Type B pancreatic cell (in vitro differentiated cells): ENCODE measurements at regions not wholly inside any gene's neighbourhood (a gene's known extent, or its start where the extent isn't known, plus 50 kb on each side); places are given as distances from the start of the nearest gene placed in this dataset.

Experiments used
- DNase-seq: peaks from one replicate; pipeline ENCODE4 v3.0.0; 2021; ENCODE audit warnings: mixed read lengths; ENCODE audit not compliant: unreplicated experiment; ENCODE audit errors: extremely low spot score
- H3K27ac Mint-ChIP-seq: 2 replicates; pipeline ENCODE4 v1.8.0; 2021; ENCODE audit warnings: mild to moderate bottlenecking, mixed read lengths
- H3K27me3 Mint-ChIP-seq: 2 replicates; pipeline ENCODE4 v1.8.0; 2021; ENCODE audit warnings: mixed read lengths
- H3K36me3 Mint-ChIP-seq: 2 replicates; pipeline ENCODE4 v1.8.0; 2021; ENCODE audit warnings: mixed read lengths
- H3K4me1 Mint-ChIP-seq: one replicate; pipeline ENCODE4 v1.8.0; 2021; ENCODE audit warnings: mixed read lengths; ENCODE audit not compliant: unreplicated experiment
- H3K4me3 Mint-ChIP-seq: 2 replicates; pipeline ENCODE4 v1.8.0; 2021; ENCODE audit warnings: mild to moderate bottlenecking, mixed read lengths
- H3K9me3 Mint-ChIP-seq: 2 replicates; pipeline ENCODE4 v1.8.0; 2021; ENCODE audit warnings: mixed read lengths
- CTCF ChIP-seq: fragments of 200-600 bp; sonication (generic); conservative IDR thresholded peaks from 2 replicates; pipeline ENCODE4 v1.5.0; 2021; ENCODE audit warnings: antibody characterized with exemption, mild to moderate bottlenecking

- peak; percentile 55 for TF ChIP-seq CTCF
- no peak overlapping the region for H3K27ac Mint-ChIP-seq
- DNase-seq: no peak
- no peak overlapping the region for H3K4me3 Mint-ChIP-seq
- H3K27me3 Mint-ChIP-seq: peaks cover 3% of the 10 kb centered on the region
- peaks cover 7% of the 10 kb centered on the region for H3K9me3 Mint-ChIP-seq
- no peaks in the 10 kb centered on the region for H3K4me1 Mint-ChIP-seq
- no peaks in the 10 kb centered on the region for H3K36me3 Mint-ChIP-seq
Observed at GRCh38 chr5:103648086-103648485, 85.5 kb upstream of the NUDT12 start.

DNA sequence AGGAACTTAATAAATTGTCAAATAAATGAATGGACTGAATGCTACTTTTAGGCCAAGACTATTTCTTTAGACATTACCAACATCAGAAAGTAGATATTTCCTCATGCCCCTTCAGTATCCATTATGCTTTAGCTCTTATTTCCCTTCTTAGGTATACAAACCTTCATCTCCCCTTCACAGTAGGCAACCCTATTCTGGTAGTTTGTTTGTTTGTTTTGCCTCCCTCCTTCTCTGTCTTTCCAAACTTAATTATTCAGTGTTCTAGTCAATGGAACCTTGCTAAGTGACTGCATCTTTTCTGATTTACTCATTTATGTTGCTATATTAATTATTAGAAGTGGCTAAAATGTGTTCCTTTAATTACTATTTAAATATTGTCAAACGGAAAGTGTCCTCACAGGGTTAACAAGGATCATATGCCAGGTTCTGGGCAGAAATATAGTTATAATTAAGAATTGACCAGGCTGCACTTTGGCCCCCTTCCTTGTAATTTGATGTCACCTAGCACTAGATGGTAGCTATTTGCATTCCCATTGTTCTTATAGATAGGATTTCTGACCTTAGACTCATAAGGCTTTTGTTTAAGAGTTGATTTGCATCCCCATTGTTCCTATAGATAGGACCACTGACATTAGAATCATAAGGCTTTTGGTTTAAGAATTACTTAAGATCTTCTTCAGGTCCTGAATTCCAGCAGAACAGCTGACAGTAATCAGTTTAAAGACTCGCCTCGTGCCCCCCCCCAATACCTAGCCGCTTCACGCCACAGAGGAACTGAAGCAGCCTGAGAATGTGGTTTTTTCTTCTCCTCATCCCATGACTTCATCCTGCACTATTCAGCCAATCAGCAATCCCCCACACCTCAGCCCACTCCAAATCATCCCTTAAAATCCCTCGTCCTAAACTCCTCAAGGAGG lies 84.4 kb upstream of the NUDT12 start:
- no peak for DNase-seq
- Mint-ChIP-seq H3K27me3 (peaks cover 3% of the 10 kb centered on the region), H3K9me3 (peaks cover 7% of the 10 kb centered on the region), H3K4me1 (no peaks in the 10 kb centered on the region), H3K4me3 (no peak overlapping the region), H3K27ac (no peak overlapping the region), H3K36me3 (no peaks in the 10 kb centered on the region)
- TF ChIP-seq CTCF: no peak

DNA sequence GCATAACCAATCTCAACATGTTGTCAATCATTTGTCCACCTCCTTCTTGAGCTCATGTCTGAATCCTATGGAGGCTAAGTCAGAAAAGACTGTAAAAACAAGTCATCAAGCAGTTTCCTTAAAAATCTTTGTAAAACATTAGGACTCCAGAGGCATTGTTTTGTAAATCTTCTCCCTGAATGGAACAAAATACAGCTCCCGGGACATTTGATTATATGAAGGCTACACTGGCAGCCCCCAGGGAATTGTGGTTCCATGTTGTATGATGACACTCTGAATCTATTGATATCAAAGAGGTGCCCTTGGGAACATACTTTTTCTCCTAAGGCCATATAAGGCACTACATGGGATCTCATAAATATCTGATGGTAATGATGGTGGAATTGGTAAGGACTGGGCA lies 83.2 kb upstream of the NUDT12 start:
- no peaks in the 10 kb centered on the region for H3K4me1 Mint-ChIP-seq
- TF ChIP-seq CTCF: no peak
- peaks cover 7% of the 10 kb centered on the region for H3K9me3 Mint-ChIP-seq
- no peak overlapping the region for H3K27ac Mint-ChIP-seq
- no peak for DNase-seq
- peaks cover 3% of the 10 kb centered on the region for H3K27me3 Mint-ChIP-seq
- no peaks in the 10 kb centered on the region for H3K36me3 Mint-ChIP-seq
- H3K4me3 Mint-ChIP-seq: no peak overlapping the region

DNA sequence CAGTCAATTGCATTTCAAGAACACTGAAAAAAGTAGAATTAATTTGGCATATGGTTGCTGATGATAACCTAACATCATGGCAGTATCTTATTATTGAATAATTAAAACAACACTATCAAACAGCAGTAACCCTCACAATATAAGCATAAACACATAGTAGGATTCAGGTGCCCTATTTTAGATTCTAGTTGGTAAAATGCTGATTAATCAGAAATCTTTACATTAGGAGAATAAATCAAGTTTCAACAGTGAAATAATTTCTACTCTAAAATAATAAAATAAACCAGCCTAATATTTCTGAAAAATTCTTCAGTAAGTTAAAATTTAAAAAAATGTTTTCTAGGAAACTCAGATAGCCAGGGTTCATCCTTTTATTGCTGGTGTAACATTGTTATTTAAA lies 76.4 kb upstream of the NUDT12 start:
- Mint-ChIP-seq H3K4me3 (no peak overlapping the region), H3K27ac (no peak overlapping the region), H3K9me3 (no peaks in the 10 kb centered on the region), H3K27me3 (no peaks in the 10 kb centered on the region), H3K36me3 (no peaks in the 10 kb centered on the region), H3K4me1 (peaks cover 4% of the 10 kb centered on the region)
- TF ChIP-seq CTCF: no peak
- no peak for DNase-seq

DNA sequence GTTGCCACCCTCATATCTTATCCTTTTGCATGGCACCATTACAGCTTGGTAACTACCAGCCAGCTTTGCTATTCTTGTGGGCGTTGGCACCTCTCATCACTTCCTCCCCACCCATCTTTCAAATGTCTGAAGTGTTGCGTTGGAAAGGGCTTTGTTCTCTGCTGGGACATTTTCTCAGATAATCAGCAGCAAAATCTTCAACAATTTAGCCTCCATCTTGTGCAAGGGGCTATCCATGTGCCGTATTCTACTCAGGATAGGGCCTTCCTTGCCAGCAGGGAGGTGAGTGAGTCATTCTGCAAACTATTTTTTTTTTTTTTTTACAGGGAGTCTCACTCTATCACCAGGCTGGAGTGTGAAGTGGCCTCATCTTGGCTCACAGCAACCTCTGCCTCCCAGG lies 62.1 kb upstream of the NUDT12 start:
- H3K4me1 Mint-ChIP-seq: no peaks in the 10 kb centered on the region
- H3K36me3 Mint-ChIP-seq: no peaks in the 10 kb centered on the region
- no peaks in the 10 kb centered on the region for H3K9me3 Mint-ChIP-seq
- no peak overlapping the region for H3K4me3 Mint-ChIP-seq
- no peak for DNase-seq
- H3K27ac Mint-ChIP-seq: no peak overlapping the region
- H3K27me3 Mint-ChIP-seq: no peaks in the 10 kb centered on the region
- TF ChIP-seq CTCF: no peak
